K562 (cell line): ENCODE measurements at regions not wholly inside any gene's neighbourhood (a gene's known extent, or its start where the extent isn't known, plus 50 kb on each side); places are given as distances from the start of the nearest gene placed in this dataset.
"Not testable (repeated sequence)": the region's sequence is repeated elsewhere in the genome, so short reads cannot be mapped to it uniquely, and the experiment has no call there.

Source experiments
- ATAC-seq: fragments of 200-7000 bp; cut with Tn5 transposase; 3 replicates; pipeline ENCODE4 v1.9.1; 2020; ENCODE audit warnings: moderate library complexity
- BruUV-seq: library from RNA; stranded (reverse); fragments of 400-500 nt; replicated peaks from 2 replicates; lab custom pipeline; 2021; lab: Mats Ljungman, UMichigan
- CTCF ChIA-PET: fragments of 300-600 bp; formaldehyde crosslinking; extraction: SDS; loops from one replicate; lab custom pipeline; 2021; ENCODE audit warnings: low intra/inter-chr PET ratio; lab: Yijun Ruan, JAX
- POLR2A ChIA-PET: fragments of 300-600, 350-650 bp; sonication (Branson Sonifier 250); formaldehyde crosslinking; extraction: SDS; loops from one replicate; lab custom pipeline; 2021; ENCODE audit warnings: antibody characterized with exemption, inconsistent platforms; lab: Yijun Ruan, JAX
- DNase-seq, 4 experiments: peaks; one replicate each; pipeline versions ENCODE4 v3.0.0 to v3.0.0-alpha.2; 2011 to 2018; ENCODE audit warnings: low spot score in 3 of 4, mixed read lengths in 3 of 4; ENCODE audit errors: extremely low read depth in 1 of 4
- FAIRE-seq: peaks from 2 replicates; lab custom pipeline; 2011; peaks lifted over from hg19 to GRCh38; lab: Jason Lieb, UNC
- H2AFZ ChIP-seq: 2 replicates; pipeline ENCODE4 v1.6.0; 2011; ENCODE audit warnings: low read depth, low read length, control low read depth, inconsistent platforms
- H3K27ac ChIP-seq: fragments of 200-600 bp; 3 replicates; pipeline ENCODE4 v1.8.0; 2011; ENCODE audit warnings: low read depth, mild to moderate bottlenecking, control low read depth, inconsistent platforms, low read length, moderate library complexity, mixed read lengths; ENCODE audit errors: extremely low read depth
- H3K27me3 ChIP-seq, 2 experiments: fragments of 300-600 bp in 1 of 2; 2 replicates in 1 of 2; 3 replicates in 1 of 2; pipeline versions ENCODE4 v1.6.0 to v1.8.0; 2011; ENCODE audit warnings: inconsistent platforms in 2 of 2, low read length in 2 of 2, mild to moderate bottlenecking in 1 of 2, mixed read lengths in 1 of 2, moderate library complexity in 1 of 2; ENCODE audit not compliant: control insufficient read depth in 2 of 2, insufficient read depth in 2 of 2
- H3K36me3 ChIP-seq: fragments of 300-600 bp; 3 replicates; pipeline ENCODE4 v1.8.0; 2011; ENCODE audit warnings: mild to moderate bottlenecking, low read length, inconsistent platforms; ENCODE audit not compliant: control insufficient read depth, insufficient read depth
- H3K4me1 ChIP-seq, 2 experiments: fragments of 200-600 bp in 1 of 2; replicated peaks in 1 of 2; 2 replicates in 1 of 2; 3 replicates in 1 of 2; pipeline versions ENCODE4 v1.5.1 to v1.8.0; 2011; ENCODE audit warnings: inconsistent platforms in 2 of 2, low read length in 2 of 2, mild to moderate bottlenecking in 1 of 2, mixed read lengths in 1 of 2, moderate library complexity in 1 of 2; ENCODE audit not compliant: control insufficient read depth in 2 of 2, insufficient read depth in 2 of 2
- H3K4me2 ChIP-seq: 2 replicates; pipeline ENCODE4 v1.6.1; 2011; ENCODE audit warnings: low read length, control low read depth, inconsistent platforms, mixed read lengths; ENCODE audit not compliant: insufficient read depth
- H3K4me3 ChIP-seq: fragments of 200-600 bp; sonication (generic), shearing (Covaris generic); 2 replicates; pipeline ENCODE4 v1.5.1; 2016; ENCODE audit warnings: control low read depth, inconsistent platforms
- H3K79me2 ChIP-seq: fragments of 200-600 bp; 3 replicates; pipeline ENCODE4 v1.8.0; 2011; ENCODE audit warnings: low read length, inconsistent platforms; ENCODE audit not compliant: control insufficient read depth, insufficient read depth
- H3K9ac ChIP-seq, 2 experiments: 2 replicates each; pipeline versions ENCODE4 v1.6.0 to v1.6.1; 2011; ENCODE audit warnings: low read depth in 2 of 2, low read length in 2 of 2, control low read depth in 1 of 2, inconsistent platforms in 1 of 2, mild to moderate bottlenecking in 1 of 2, mixed read lengths in 1 of 2; ENCODE audit not compliant: insufficient read depth in 1 of 2
- H3K9me1 ChIP-seq: one replicate; pipeline ENCODE4 v1.6.0; 2011; ENCODE audit warnings: inconsistent platforms, mild to moderate bottlenecking, low read length, moderate library complexity; ENCODE audit not compliant: control insufficient read depth, insufficient read depth
- H3K9me3 ChIP-seq: replicated peaks from 2 replicates; pipeline ENCODE4 v1.5.1; 2011; ENCODE audit warnings: low read depth, low read length, inconsistent platforms; ENCODE audit not compliant: control insufficient read depth, insufficient read depth
- H4K20me1 ChIP-seq: replicated peaks from 2 replicates; pipeline ENCODE4 v1.6.1; 2011; ENCODE audit warnings: low read length, inconsistent platforms, mixed read lengths; ENCODE audit not compliant: control insufficient read depth, insufficient read depth
- WGBS: fragments of 100-300 bp; shearing (Covaris generic); methylation state at CpG from one replicate; pipeline ENCODE4 v1.1.6; 2016; ENCODE audit warnings: low coverage, mixed read lengths; ENCODE audit not compliant: insufficient coverage; ENCODE audit errors: missing lambda C conversion rate; 5-methylcytosine and 5-hydroxymethylcytosine counted together
- in situ Hi-C: fragments of 300-500 bp; cut with MboI; formaldehyde crosslinking; loops from 4 replicates; pipeline ENCODE4 v1.15.0; 2018; ENCODE audit warnings: inconsistent platforms, mixed read lengths
- intact Hi-C: fragments of 100-400 bp; cut with micrococcal nuclease; formaldehyde crosslinking; loops from 2 replicates; pipeline ENCODE4 v1.14.2; 2022

DNA sequence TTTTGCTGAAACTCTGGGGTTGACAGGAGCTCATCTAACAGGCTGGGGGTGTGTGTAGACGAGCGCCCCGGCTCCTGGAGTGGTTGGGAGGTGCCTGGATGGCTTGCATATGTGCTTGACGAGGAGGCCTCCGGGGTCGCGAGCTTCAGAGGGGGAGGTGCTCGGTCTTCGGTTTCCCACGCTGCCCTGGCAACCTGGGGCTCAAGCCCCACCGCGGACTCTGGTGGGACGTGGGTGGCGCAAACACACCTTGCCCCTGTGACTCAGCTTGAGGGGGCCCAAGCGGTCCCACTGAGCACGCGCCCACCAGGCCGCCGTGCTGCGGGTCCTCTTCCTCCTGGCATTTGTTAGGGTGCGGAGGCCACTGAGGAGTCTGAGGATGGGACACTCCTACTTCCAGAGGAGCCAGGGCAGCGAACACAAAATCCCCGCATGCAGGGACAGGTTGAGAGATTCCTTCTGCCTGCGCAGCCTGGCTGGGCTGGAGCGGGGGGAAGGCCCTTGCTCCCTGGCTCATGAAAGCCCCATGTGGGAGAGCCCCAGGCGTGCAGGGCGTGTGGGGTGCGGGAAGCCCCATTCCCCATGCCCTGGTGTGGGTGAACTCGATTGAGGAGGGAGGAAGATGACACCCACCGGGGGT lies 357.3 kb upstream of the DEFB115 start:
- intact Hi-C loops, H3K4me2 ChIP-seq, H3K4me3 ChIP-seq, H3K79me2 ChIP-seq, ATAC-seq, FAIRE-seq, BruUV-seq, in situ Hi-C loops, H3K4me1 ChIP-seq, H3K36me3 ChIP-seq, DNase-seq, H3K9me3 ChIP-seq, H4K20me1 ChIP-seq, H2AFZ ChIP-seq, CTCF ChIA-PET, H3K27ac ChIP-seq, H3K9me1 ChIP-seq, H3K9ac ChIP-seq: not testable (repeated sequence)
- peaks cover 0 to 10% of the 10 kb centered on the region in 2 experiments; a peak in 1 of 5 replicates for H3K27me3 ChIP-seq
- POLR2A ChIA-PET, result interaction anchor here (0.6 kb wide), 1 partner anchor 10 kb away, joined by 3 read pairs; no protein-coding TSS in a partner anchor
- 2% methylated on average over 27 of the region's 30 CpGs for WGBS

DNA sequence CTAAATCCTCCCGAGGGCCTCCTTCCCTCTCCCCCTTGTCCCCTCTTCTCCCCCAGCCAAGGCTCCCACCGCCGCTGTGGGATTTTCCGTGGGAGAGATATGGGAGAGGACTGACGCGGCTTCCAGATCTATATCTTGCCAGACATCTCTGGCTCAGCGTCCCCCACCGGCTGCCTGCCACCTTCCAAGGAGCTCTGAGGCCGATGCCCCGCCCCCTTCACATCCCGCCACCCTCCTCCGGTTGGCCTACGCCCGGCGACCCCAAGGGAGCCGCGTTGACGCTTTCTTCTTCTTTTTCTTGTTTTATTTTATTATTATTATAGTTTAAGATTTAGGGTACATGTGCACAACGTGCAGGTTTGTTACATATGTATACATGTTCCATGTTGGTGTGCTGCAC lies 352.2 kb upstream of the DEFB115 start:
- H3K79me2 ChIP-seq, H3K36me3 ChIP-seq, H3K27ac ChIP-seq, H2AFZ ChIP-seq, ATAC-seq, H3K9ac ChIP-seq, CTCF ChIA-PET, H3K4me3 ChIP-seq, H3K27me3 ChIP-seq, H3K4me2 ChIP-seq, BruUV-seq, DNase-seq, H3K9me1 ChIP-seq, in situ Hi-C loops, FAIRE-seq, POLR2A ChIA-PET, H4K20me1 ChIP-seq, H3K4me1 ChIP-seq, intact Hi-C loops, H3K9me3 ChIP-seq: not testable (repeated sequence)
- WGBS, result 8% methylated on average over 4 of the region's 19 CpGs
